HFFc6 (cell line): ENCODE measurements at regions not wholly inside any gene's neighbourhood (a gene's known extent, or its start where the extent isn't known, plus 50 kb on each side); places are given as distances from the start of the nearest gene placed in this dataset.
"Not testable (repeated sequence)": the region's sequence is repeated elsewhere in the genome, so short reads cannot be mapped to it uniquely, and the experiment has no call there.

ENCODE experiments used
- DNase-seq: peaks from one replicate; pipeline ENCODE4 v3.0.0-alpha.2; 2018
- H3K27ac Mint-ChIP-seq: 2 replicates; pipeline ENCODE4 v1.8.0; 2020; ENCODE audit warnings: mild to moderate bottlenecking, mixed read lengths
- H3K27me3 Mint-ChIP-seq: 2 replicates; pipeline ENCODE4 v1.8.0; 2021; ENCODE audit warnings: mild to moderate bottlenecking, moderate library complexity, mixed read lengths; ENCODE audit not compliant: insufficient read depth
- H3K36me3 Mint-ChIP-seq: 2 replicates; pipeline ENCODE4 v1.8.0; 2021; ENCODE audit warnings: low read depth, mixed read lengths
- H3K4me1 Mint-ChIP-seq: 2 replicates; pipeline ENCODE4 v1.8.0; 2020; ENCODE audit warnings: low read depth, mixed read lengths
- H3K4me3 Mint-ChIP-seq: 2 replicates; pipeline ENCODE4 v1.8.0; 2020; ENCODE audit warnings: mild to moderate bottlenecking, moderate library complexity, mixed read lengths
- H3K9me3 Mint-ChIP-seq: 2 replicates; pipeline ENCODE4 v1.8.0; 2020; ENCODE audit warnings: mild to moderate bottlenecking, mixed read lengths
- TF ChIP-seq, protein P1 (sequence below): fragments of 200-600 bp; sonication (generic); IDR thresholded peaks from 2 replicates; pipeline ENCODE4 v1.5.0; 2021; ENCODE audit warnings: antibody characterized with exemption, mild to moderate bottlenecking

DNA sequence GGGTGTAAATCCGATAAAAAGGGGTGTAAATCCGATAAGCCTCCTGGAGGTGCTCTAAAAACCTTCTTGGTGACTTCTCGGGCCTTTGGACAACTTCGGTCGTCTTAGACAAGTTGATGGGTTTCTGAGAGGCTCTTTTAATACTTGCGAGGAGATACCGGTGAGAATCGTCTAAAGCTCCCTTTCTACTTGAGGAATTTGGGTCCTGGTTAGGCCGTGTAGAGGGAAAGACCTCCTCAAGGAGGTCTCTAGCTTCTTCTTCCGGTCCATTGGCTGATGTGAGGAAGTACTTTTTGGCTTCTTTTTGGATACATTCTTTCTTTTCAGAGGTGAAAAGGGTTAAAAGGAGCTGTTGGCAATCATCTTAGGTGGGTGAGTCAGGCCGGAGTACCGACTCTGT lies 128.5 kb downstream of the ART5 start:
- H3K27ac Mint-ChIP-seq, H3K9me3 Mint-ChIP-seq, H3K4me3 Mint-ChIP-seq: not testable (repeated sequence)

DNA sequence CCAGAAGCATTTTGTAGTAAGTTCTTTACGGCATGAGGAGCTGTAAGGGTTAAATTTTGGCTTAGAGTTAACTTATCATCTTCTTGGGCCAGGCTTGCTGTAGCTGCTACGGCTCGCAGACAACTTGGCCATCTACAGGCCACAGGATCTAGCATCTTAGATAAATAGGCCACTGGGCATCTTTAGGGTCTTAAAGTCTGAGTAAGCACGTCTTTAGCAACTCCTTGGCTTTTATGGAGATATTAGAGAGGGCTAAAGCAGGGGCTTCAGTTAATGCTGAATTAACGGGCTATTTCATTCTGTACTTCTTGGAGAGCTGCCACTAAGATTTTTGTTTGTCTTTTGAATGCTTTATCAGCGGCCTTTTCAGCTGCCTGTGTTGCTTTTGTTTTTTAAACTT lies 129.0 kb downstream of the ART5 start:
- H3K9me3 Mint-ChIP-seq, H3K27ac Mint-ChIP-seq, DNase-seq, H3K4me3 Mint-ChIP-seq, H3K36me3 Mint-ChIP-seq, H3K4me1 Mint-ChIP-seq: not testable (repeated sequence)
- peaks cover 32% of the 10 kb centered on the region for H3K27me3 Mint-ChIP-seq

More for the DNA sequence above, 128.5 kb downstream of the ART5 start:
- H3K27me3 Mint-ChIP-seq: peaks cover 32% of the 10 kb centered on the region
- DNase-seq, H3K4me1 Mint-ChIP-seq, H3K36me3 Mint-ChIP-seq: not testable (repeated sequence)

DNA sequence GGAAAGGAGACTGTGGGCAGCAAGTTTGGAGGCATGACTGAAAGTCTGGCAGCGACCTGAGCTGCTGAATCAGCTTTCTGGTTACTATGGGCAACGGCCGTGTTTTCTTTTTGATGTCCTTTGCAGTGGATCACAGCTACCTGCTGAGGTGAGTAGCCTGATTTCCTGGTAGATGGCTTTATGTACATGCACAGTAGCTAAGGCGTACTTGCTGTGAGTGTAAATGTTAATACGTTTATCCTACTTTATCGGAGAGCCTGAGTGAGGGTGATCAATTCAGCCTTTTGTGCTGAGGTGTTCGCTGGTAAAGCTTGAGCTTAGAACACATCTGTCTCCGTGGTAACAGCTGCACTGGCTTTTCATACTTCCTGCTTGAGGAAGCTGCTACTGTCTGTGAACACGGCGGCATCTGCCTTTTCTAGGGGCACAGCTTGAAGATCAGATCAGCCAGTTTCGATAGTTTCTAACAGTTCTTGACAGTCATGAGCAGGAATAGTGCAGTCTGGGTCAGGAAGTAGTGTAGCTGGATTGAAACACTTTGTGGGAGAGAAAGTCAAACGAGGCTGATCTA lies 129.6 kb downstream of the ART5 start:
- DNase-seq, H3K36me3 Mint-ChIP-seq, H3K27ac Mint-ChIP-seq, H3K9me3 Mint-ChIP-seq, H3K4me1 Mint-ChIP-seq, H3K4me3 Mint-ChIP-seq: not testable (repeated sequence)
- H3K27me3 Mint-ChIP-seq: peaks cover 35% of the 10 kb centered on the region

DNA sequence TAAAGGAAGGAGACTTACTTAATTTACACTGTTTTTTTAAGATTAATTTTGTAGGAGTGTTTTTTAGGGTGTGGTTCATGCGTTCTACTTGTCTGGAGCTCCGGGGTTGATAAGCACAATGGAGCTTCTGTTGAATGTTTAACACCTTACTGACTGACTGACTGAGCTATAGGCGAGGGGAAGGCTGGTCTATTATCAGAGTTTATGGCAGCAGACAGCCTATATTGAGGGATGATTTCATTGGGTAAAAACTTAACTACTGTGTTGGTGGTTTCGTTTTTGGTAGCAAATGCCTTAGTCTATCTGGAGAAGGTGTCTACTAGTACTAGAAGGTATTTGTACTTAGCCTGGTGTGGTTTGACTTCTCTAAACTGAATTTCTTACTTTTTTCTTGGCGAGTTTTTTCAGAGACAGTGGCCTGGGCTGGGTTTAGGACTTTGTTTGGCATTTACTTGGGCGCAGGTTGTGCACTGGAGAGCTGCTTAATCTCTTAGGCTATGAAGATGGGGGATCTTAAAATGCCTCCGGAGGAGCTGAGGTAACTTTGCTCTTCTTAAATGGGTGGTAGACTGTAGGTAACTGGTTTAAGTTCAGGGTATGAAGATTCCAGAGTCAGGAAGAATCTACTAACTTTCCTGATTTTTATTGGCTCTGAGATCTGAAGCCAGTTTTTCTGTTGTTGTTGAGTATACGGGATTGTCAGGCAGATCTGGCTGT lies 130.2 kb downstream of the ART5 start:
- peaks cover 36% of the 10 kb centered on the region for H3K27me3 Mint-ChIP-seq
- not testable (repeated sequence) for H3K4me1 Mint-ChIP-seq, H3K36me3 Mint-ChIP-seq, H3K27ac Mint-ChIP-seq, H3K4me3 Mint-ChIP-seq, DNase-seq, H3K9me3 Mint-ChIP-seq

DNA sequence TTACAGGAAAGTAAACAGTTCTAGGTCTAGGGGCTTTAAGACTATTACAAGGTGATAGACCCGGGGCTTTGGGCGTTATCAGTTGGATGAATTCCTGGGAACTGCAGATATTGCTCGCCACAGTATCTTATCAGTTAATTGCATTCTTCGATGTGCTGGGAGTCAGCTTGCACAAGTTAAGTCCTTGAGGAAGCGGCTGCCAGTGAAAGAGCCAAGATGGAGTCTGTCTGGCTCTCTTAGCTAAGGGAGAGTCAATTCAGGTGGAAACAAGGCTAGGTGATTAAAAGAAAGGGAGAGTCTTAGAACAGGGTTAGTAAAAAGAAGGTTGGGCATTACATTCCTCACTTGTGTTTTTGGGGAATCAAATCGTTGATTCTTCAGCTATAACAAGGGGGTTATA lies 130.6 kb upstream of the ZNF195 start:
- H3K36me3 Mint-ChIP-seq, H3K9me3 Mint-ChIP-seq, DNase-seq, H3K27ac Mint-ChIP-seq, H3K4me1 Mint-ChIP-seq, H3K4me3 Mint-ChIP-seq: not testable (repeated sequence)
- H3K27me3 Mint-ChIP-seq: peaks cover 27% of the 10 kb centered on the region

DNA sequence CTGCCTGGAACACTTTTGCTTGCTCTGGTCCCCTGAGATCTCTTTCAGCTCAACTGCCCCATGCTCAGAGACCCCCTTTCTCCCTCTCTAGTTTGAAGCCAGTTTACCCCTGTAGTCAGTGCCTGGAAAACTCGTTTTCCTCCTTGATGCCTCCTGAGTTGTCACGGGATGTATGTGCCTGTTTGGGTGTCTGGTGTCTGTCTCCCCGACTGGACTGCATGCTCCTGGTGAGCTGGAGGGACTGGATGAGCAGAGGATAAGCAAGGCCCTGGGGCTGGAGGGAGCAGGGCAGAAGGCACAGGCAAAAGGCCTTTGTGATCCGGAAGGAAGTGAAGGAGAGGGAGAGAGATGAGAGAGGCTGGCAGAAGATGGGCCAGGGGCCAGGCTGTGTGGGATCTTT lies 120.3 kb upstream of the ZNF195 start:
- H3K27ac Mint-ChIP-seq, DNase-seq, H3K4me1 Mint-ChIP-seq, H3K9me3 Mint-ChIP-seq, H3K36me3 Mint-ChIP-seq, H3K4me3 Mint-ChIP-seq: not testable (repeated sequence)
- H3K27me3 Mint-ChIP-seq: peaks cover 12% of the 10 kb centered on the region

DNA sequence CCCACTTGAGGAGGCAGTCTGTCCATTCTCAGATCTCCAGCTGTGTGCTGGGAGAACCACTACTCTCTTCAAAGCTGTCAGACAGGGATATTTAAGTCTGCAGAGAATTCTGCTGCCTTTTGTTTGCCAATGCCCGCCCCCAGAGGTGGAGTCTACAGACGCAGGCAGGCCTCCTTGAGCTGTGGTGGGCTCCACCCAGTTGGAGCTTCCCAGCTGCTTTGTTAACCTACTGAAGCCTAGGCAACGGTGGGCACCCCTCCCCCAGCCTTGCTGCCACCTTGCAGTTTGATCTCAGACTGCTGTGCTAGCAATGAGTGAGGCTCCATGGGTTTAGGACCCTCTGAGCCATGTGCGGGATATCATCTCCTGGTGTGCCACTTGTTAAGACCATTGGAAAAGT lies 119.4 kb upstream of the ZNF195 start:
- peaks cover 14% of the 10 kb centered on the region for H3K27me3 Mint-ChIP-seq
- H3K27ac Mint-ChIP-seq, H3K9me3 Mint-ChIP-seq, H3K4me3 Mint-ChIP-seq, H3K4me1 Mint-ChIP-seq, H3K36me3 Mint-ChIP-seq, DNase-seq: not testable (repeated sequence)

DNA sequence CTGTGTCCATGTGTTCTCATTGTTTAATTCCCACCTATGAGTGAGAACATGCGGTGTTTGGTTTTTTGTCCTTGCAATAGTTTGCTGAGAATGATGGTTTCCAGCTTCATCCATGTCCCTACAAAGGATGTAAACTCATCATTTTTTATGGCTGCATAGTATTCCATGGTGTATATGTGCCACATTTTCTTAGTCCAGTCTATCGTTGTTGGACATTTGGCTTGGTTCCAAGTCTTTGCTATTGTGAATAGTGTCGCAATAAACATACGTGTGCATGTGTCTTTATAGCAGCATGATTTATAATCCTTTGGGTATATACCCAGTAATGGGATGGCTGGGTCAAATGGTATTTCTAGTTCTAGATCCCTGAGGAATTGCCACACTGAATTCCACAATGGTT lies 114.2 kb upstream of the ZNF195 start:
- not testable (repeated sequence) for H3K27ac Mint-ChIP-seq, H3K4me1 Mint-ChIP-seq, DNase-seq, H3K9me3 Mint-ChIP-seq, H3K36me3 Mint-ChIP-seq, H3K4me3 Mint-ChIP-seq
- peaks cover 13% of the 10 kb centered on the region for H3K27me3 Mint-ChIP-seq

DNA sequence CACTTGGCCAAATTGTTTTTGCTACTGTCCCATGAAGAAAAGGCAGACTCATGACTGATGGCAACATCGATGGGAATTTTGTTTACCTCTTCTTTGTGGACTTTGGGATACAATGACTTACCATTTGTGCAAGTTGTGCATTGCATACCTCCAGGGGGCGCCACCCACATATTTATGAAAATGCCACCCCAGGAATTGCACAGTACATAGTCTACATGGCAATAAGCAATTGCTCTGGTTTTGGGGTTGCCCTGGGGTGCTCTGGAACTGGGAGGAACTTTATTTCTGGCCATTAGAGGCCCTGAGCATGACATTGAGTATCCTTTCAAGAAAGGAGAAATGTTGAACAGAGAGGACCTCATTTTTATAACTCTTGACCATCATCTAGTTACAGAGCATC lies 109.1 kb upstream of the ZNF195 start:
- not testable (repeated sequence) for H3K4me3 Mint-ChIP-seq, DNase-seq, H3K27ac Mint-ChIP-seq, H3K9me3 Mint-ChIP-seq, H3K4me1 Mint-ChIP-seq, H3K36me3 Mint-ChIP-seq
- TF ChIP-seq, protein P1, sequence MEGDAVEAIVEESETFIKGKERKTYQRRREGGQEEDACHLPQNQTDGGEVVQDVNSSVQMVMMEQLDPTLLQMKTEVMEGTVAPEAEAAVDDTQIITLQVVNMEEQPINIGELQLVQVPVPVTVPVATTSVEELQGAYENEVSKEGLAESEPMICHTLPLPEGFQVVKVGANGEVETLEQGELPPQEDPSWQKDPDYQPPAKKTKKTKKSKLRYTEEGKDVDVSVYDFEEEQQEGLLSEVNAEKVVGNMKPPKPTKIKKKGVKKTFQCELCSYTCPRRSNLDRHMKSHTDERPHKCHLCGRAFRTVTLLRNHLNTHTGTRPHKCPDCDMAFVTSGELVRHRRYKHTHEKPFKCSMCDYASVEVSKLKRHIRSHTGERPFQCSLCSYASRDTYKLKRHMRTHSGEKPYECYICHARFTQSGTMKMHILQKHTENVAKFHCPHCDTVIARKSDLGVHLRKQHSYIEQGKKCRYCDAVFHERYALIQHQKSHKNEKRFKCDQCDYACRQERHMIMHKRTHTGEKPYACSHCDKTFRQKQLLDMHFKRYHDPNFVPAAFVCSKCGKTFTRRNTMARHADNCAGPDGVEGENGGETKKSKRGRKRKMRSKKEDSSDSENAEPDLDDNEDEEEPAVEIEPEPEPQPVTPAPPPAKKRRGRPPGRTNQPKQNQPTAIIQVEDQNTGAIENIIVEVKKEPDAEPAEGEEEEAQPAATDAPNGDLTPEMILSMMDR: peak; percentile 55; the same call in 1 of the 2 replicates
- H3K27me3 Mint-ChIP-seq: peaks cover 35% of the 10 kb centered on the region

DNA sequence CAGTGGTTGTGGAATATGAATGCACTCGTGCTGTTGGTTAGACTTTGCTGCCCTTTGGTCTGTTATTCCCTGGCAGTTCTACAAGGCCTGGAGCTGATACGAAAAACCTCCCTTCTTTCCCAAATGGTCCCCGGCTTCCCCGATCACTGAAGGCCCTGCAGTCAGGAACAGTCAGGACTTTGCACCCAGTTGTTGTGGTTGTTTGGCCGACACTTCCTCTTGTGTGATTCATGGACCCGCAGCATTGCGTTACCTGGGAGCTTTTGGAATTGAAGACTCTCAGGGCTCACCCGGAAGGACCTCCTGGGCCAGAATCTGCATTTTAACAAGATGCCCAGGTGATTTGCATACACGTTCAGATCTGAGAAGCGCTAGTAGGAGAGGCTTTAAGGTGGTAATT lies 106.8 kb upstream of the ZNF195 start:
- not testable (repeated sequence) for H3K4me1 Mint-ChIP-seq, H3K27ac Mint-ChIP-seq, DNase-seq, H3K4me3 Mint-ChIP-seq, H3K36me3 Mint-ChIP-seq, H3K9me3 Mint-ChIP-seq
- peaks cover 44% of the 10 kb centered on the region for H3K27me3 Mint-ChIP-seq

DNA sequence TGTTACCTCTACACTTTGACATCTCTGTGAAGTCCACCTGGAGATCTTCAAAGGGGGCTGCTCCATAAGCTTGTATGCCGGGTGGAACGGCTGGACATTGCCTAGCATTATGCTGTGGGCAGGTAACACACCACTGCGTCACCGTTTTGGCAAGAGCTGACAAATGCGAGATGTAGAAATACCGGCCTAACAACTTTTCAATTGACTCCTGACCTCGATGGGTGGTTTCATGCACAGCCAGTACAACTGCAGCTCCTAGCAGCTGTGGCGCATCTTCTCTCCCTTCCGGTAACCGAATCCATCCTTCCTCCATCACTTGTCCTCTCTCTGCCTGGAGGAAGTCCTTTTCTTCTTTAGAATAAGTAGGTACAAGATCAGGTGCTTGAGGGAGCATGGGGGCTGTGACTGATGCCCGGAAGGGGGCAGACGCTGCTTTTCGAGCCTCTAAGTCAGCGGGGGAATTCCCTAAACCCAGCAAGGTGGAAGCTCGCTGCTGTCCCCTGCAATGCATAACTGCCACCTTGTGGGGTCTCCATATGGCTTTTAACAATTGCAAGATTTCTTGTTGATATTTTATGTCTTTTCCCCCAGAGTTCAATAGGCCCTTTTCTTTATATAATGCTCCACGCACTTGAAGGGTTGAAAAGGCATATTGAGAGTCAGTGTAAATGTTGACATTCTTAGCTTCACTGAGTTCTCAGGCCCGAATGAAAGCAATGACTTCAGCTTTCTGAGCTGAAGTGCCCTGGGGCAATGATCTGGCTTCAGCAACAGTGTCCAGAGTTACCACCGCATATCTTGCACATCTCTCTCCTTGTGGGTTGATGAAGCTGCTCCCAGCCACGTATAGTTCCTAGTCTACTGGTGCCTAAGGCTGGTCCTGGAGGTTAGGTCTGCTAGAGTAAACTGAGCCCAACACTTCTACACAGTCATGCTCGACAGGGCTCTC lies 98.3 kb upstream of the ZNF195 start:
- not testable (repeated sequence) for H3K4me3 Mint-ChIP-seq, H3K36me3 Mint-ChIP-seq, H3K27ac Mint-ChIP-seq, H3K4me1 Mint-ChIP-seq, H3K9me3 Mint-ChIP-seq
- peak; percentile 54 for DNase-seq
- peaks cover 39% of the 10 kb centered on the region for H3K27me3 Mint-ChIP-seq
